Activated CD8-positive, alpha-beta T cell treated with anti-CD3 and anti-CD28 coated beads, Interleukin-2, amount 10 ng/mL, durations not matched to agents 7 days and 5 days (primary cell): ENCODE measurements at regions not wholly inside any gene's neighbourhood (a gene's known extent, or its start where the extent isn't known, plus 50 kb on each side); places are given as distances from the start of the nearest gene placed in this dataset.

Experiments used
- ATAC-seq: fragments of 150-1000 bp; cut with Tn5 transposase; one replicate; pipeline ENCODE4 v1.10.0; 2021; ENCODE audit warnings: moderate library complexity
- CTCF ChIA-PET: fragments of 350-600 bp; sonication (Branson Sonifier 250); formaldehyde crosslinking; loops from one replicate; lab custom pipeline; 2021; ENCODE audit warnings: antibody characterized with exemption; lab: Charles Lee
- POLR2A ChIA-PET: fragments of 350-600 bp; sonication (Branson Sonifier 250); formaldehyde crosslinking; loops from one replicate; lab custom pipeline; 2021; ENCODE audit warnings: antibody characterized with exemption; lab: Charles Lee
- DNase-seq: peaks from one replicate; pipeline ENCODE4 v3.0.0-alpha.2; 2020
- H3K27ac Mint-ChIP-seq: one replicate; pipeline ENCODE4 v1.8.0; 2021; ENCODE audit warnings: mild to moderate bottlenecking, mixed read lengths
- H3K27me3 Mint-ChIP-seq: one replicate; pipeline ENCODE4 v1.8.0; 2021; ENCODE audit warnings: low read depth, mixed read lengths
- H3K36me3 Mint-ChIP-seq: one replicate; pipeline ENCODE4 v1.8.0; 2021; ENCODE audit warnings: low read depth, mixed read lengths
- H3K4me1 Mint-ChIP-seq: one replicate; pipeline ENCODE4 v1.8.0; 2021; ENCODE audit warnings: low read depth, mixed read lengths
- H3K4me3 Mint-ChIP-seq: one replicate; pipeline ENCODE4 v1.8.0; 2021; ENCODE audit warnings: mild to moderate bottlenecking, mixed read lengths
- H3K9me3 Mint-ChIP-seq: one replicate; pipeline ENCODE4 v1.8.0; 2022; ENCODE audit warnings: mixed read lengths; ENCODE audit not compliant: insufficient read depth

DNA sequence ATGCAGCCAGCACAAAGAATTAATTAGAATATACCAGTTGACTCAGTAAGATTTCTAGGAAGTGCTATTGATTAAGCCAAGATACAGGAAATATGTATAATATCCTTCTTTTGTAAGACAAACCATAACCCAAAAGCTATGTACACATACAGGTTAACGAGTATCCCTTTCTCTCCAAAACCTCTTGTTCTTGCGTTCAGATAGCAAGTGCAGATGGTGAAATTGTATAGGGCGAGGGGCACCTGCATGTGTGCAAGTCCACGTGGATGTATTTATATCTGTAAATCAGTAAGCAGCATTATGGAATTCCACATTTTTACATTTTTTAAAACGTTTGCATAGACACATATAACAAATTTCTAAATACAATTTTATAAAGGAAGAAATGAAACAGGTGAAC, 228.6 kb downstream of the TBXT start:
- no peaks in the 10 kb centered on the region for H3K36me3 Mint-ChIP-seq
- CTCF ChIA-PET: no interaction called here
- ATAC-seq: no peak
- H3K27me3 Mint-ChIP-seq: peaks cover 4% of the 10 kb centered on the region
- H3K4me1 Mint-ChIP-seq: no peaks in the 10 kb centered on the region
- H3K4me3 Mint-ChIP-seq: no peak overlapping the region
- H3K9me3 Mint-ChIP-seq: no peaks in the 10 kb centered on the region
- no peak overlapping the region for H3K27ac Mint-ChIP-seq
- POLR2A ChIA-PET: no interaction called here
- DNase-seq: no peak

DNA sequence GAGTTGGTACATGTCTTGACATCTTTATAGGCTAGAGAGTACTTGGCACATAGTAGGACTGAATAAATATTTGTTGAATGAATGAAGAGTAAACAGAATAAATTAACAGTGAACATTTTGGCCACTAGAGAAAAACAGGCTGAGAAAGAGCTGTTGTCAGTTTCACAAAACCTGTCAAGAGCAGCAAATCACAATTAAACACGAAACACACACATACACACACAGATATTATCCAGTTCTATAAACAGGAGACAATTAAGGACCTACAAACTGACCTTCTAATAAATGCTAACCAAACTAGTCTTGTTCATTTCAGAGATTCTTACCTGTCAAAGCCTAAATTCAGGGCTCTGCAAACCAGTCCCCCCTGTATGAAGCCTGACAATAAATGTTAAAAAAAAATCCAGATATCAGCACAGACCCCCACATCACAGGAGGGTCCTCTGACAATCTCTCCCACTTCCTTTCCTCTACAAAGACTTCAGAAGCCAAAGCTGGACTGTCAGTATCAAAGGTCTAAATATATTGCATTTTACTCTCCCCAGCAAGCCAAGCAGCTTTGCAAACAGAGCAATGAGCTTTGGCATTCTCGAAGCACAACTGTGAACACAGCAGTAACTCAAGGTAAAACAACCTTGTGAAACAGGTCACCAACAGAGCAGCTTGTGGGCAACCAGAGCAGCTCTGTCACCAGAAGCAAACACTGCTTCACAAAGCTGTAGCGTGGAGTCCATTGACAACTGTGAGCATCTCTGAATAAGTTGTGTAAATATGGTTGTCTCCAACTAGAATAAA, 229.9 kb downstream of the TBXT start:
- ChIA-PET CTCF (no interaction called here), POLR2A (no interaction called here)

DNA sequence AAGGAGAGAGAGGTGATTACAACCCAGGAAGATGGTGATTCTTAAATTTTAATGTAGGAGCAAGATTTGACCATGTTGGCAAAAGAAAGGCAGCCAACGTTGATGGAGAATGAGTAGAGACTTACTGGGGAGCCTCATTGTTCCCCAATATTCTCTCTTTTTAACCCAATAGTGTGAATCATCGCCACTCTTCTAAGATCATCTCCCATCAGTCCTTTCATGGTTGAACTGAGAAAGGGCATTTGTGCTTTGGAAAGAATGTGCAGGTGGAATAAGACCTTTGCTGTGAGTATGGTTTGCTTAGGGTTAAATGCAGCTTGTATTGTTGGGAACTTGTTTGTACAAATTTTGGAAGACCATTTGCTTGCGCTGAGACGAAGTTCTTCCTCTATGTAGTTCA, 231.0 kb downstream of the TBXT start:
- H3K9me3 Mint-ChIP-seq: no peaks in the 10 kb centered on the region
- H3K36me3 Mint-ChIP-seq: no peaks in the 10 kb centered on the region
- no peak overlapping the region for H3K4me3 Mint-ChIP-seq
- no peak for ATAC-seq
- peaks cover 4% of the 10 kb centered on the region for H3K27me3 Mint-ChIP-seq
- CTCF ChIA-PET: no interaction called here
- H3K27ac Mint-ChIP-seq: no peak overlapping the region
- no peak for DNase-seq
- no peaks in the 10 kb centered on the region for H3K4me1 Mint-ChIP-seq
- POLR2A ChIA-PET: no interaction called here

More for the DNA sequence above, 229.9 kb downstream of the TBXT start:
- H3K9me3 Mint-ChIP-seq: no peaks in the 10 kb centered on the region
- H3K4me1 Mint-ChIP-seq: no peaks in the 10 kb centered on the region
- peaks cover 4% of the 10 kb centered on the region for H3K27me3 Mint-ChIP-seq
- DNase-seq (no peak), ATAC-seq (no peak)
- no peak overlapping the region for H3K27ac Mint-ChIP-seq
- no peaks in the 10 kb centered on the region for H3K36me3 Mint-ChIP-seq
- H3K4me3 Mint-ChIP-seq: no peak overlapping the region

DNA sequence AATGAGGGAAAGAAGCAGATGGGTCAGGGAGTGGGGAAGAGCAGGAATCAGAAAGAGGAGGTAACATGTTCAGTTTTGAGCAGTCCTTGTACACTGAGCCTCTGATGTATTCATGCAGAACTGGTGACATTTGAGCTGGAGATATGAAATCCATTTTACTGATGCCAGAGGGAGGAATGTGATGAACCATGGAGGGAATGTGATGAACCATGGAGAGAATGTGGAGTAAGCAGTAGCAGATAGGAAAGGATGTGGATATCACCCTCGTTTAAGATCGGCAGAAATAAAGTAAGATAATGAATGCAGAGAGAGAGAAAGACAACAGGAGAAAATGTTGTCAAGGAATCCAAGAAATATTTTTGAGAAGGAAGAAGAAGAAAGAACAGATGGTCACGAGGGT, 231.6 kb downstream of the TBXT start:
- H3K4me1 Mint-ChIP-seq: no peaks in the 10 kb centered on the region
- H3K27ac Mint-ChIP-seq: no peak overlapping the region
- H3K9me3 Mint-ChIP-seq: no peaks in the 10 kb centered on the region
- POLR2A ChIA-PET: no interaction called here
- DNase-seq: no peak
- CTCF ChIA-PET: no interaction called here
- no peak for ATAC-seq
- H3K36me3 Mint-ChIP-seq: no peaks in the 10 kb centered on the region
- H3K27me3 Mint-ChIP-seq: peaks cover 4% of the 10 kb centered on the region
- H3K4me3 Mint-ChIP-seq: no peak overlapping the region

DNA sequence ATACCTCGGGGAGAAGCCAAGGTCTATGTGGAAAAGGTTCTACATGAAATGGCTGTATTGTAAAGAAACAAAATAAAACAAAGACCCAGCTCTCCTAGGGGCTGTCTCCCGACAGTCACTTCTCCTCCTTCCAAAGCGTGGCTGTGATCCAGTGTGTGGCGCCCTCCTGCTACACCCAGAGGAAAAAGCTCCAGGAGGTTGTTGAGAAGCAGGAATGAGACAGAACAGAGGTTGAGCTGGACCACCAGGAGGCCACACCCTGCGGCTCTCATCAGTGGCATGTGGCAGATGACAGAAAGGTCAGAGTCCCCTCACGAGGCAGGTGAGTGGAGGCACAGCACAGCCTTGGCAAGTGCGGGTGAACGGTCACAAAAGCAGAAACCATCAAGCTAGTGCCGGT, 236.0 kb downstream of the TBXT start:
- ChIA-PET CTCF (no interaction called here), POLR2A (no interaction called here)
- no peak for ATAC-seq
- no peaks in the 10 kb centered on the region for H3K9me3 Mint-ChIP-seq
- no peak for DNase-seq
- H3K4me3 Mint-ChIP-seq: no peak overlapping the region
- H3K27ac Mint-ChIP-seq: no peak overlapping the region
- no peaks in the 10 kb centered on the region for H3K36me3 Mint-ChIP-seq
- no peaks in the 10 kb centered on the region for H3K4me1 Mint-ChIP-seq
- peaks cover 4% of the 10 kb centered on the region for H3K27me3 Mint-ChIP-seq

DNA sequence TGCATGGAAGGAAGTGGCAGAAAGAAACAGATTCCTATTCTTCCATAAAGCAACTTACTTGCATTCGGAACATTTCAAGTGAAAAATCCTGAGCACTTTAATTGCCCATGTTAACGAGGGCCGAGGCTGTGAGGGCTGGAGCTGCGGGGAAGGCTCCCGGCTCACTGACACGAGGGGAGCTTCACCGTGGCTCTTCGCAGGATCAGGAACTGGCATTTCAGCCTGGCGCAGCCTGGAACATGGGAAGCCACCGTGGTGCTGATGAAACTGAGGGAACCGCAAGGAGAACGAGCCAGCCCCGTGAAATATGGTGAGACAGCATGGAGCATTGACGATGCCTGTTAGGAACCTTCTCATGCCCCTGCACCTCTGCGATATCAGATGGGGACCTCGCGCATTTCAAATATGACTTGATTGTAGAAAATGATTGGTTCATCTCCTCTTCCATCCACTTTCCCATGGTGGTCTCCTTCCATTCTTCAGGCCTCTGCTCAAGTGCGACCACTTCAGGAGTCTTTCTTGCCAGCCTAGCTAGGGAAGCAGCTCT, 236.9 kb downstream of the TBXT start:
- no peaks in the 10 kb centered on the region for H3K4me1 Mint-ChIP-seq

DNA sequence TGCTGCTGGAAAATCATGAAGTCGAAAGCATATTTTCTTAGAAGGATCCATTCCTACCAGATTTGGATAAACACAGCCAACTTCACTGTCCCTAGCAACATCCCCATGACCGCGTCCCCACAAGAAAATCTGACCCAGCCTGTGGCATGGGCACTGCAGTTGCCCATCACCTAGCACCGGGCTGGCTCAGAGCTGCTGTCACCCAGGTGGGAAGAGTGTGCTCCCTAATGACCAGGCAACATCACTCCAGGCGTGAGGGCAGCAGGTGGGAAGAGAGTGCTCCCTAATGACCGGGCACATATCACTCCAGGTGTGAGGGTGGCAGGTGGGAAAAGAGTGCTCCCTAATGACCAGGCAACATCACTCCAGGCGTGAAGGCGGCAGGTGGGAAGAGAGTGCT, 238.0 kb downstream of the TBXT start:
- H3K4me3 Mint-ChIP-seq: no peak overlapping the region
- no peaks in the 10 kb centered on the region for H3K4me1 Mint-ChIP-seq
- H3K27ac Mint-ChIP-seq: no peak overlapping the region
- DNase-seq: no peak
- no peak for ATAC-seq
- POLR2A ChIA-PET: no interaction called here
- CTCF ChIA-PET: no interaction called here
- H3K9me3 Mint-ChIP-seq: no peaks in the 10 kb centered on the region
- H3K36me3 Mint-ChIP-seq: no peaks in the 10 kb centered on the region
- H3K27me3 Mint-ChIP-seq: no peaks in the 10 kb centered on the region

More for the DNA sequence above, 236.9 kb downstream of the TBXT start:
- ChIA-PET POLR2A (no interaction called here), CTCF (no interaction called here)
- H3K9me3 Mint-ChIP-seq: no peaks in the 10 kb centered on the region
- DNase-seq (no peak), ATAC-seq (no peak)
- H3K27me3 Mint-ChIP-seq: peaks cover 4% of the 10 kb centered on the region
- H3K4me3 Mint-ChIP-seq: no peak overlapping the region
- no peaks in the 10 kb centered on the region for H3K36me3 Mint-ChIP-seq
- H3K27ac Mint-ChIP-seq: no peak overlapping the region

DNA sequence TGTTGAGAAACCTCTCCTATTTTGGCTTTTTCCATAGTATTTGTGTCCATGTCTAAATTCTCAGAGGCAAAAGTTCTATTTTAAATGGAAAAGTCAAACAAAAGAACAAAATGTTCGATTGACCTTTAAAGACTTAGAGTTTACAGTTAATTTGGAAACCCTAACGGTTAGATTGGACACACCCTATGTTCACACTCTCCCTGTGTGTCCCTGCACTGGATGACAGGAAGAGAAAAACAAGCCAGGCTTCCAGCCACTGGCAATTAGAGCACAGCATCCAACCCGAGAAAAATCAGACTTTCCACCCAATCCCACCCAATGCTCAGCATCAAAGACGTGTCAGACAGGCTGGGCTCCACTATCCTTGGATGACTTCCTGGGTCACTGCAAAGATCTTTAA, 241.3 kb downstream of the TBXT start:
- Mint-ChIP-seq H3K4me3 (no peak overlapping the region), H3K9me3 (no peaks in the 10 kb centered on the region), H3K4me1 (no peaks in the 10 kb centered on the region), H3K27ac (no peak overlapping the region), H3K36me3 (no peaks in the 10 kb centered on the region), H3K27me3 (no peaks in the 10 kb centered on the region)
- POLR2A ChIA-PET: no interaction called here
- ATAC-seq (no peak), DNase-seq (no peak)
- CTCF ChIA-PET: no interaction called here

DNA sequence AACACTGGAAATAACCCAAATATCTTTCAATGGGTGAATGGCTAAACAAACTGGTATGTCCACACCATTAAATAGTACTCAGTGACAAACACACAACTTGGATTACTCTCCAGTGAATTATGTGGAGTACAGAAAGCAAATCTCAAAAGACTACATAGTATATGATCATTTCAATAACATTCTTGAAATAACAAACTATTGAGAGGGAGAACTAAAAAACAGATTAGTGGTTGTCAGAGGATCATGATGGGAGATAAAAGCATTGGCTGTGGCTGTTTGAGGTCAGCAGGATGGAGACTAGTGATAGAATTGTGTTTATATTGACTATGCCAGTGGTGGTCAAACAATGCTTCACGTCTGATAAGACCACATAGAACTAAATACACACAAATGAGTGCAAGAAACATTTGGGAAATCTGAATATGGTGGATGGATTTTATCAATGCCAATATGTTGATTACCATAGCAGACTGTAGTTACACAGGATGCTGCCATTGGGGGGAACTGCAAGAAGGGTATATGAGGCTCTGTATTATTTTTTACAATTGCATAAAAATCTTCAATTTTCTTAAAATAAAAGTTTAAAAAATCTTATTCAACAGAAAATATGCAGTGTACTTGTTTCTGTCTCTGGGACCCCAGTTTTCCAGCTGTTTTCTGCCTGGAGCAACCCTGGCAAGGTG, 242.0 kb downstream of the TBXT start:
- ChIA-PET CTCF (no interaction called here), POLR2A (no interaction called here)
- H3K9me3 Mint-ChIP-seq: no peaks in the 10 kb centered on the region
- H3K4me3 Mint-ChIP-seq: no peak overlapping the region
- ATAC-seq (no peak), DNase-seq (no peak)
- H3K27ac Mint-ChIP-seq: no peak overlapping the region
- H3K4me1 Mint-ChIP-seq: no peaks in the 10 kb centered on the region
- H3K36me3 Mint-ChIP-seq: no peaks in the 10 kb centered on the region
- no peaks in the 10 kb centered on the region for H3K27me3 Mint-ChIP-seq

DNA sequence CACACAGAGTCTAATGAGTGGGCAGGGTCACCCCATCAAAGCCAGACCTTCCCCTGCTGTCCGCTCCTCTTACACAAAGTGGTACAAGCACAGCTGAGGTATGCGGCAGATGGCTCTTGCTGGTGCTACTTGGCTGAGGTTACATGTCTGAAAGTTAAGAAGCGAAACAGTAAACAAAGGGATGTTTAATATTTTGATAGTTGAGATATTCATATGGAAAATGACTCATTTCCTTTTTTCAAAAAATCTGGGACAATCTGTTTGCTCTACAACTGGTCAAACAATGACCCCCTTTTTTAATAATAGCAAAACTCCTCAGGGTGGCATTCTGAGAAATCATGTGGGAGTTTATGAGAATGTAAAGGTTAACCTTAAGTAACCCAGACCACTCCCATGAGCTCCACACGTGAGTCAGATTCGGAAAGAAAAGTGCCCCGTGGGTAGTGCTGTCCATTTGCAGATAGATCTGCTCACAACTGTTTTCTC, 245.3 kb downstream of the TBXT start:
- Mint-ChIP-seq H3K4me3 (no peak overlapping the region), H3K36me3 (no peaks in the 10 kb centered on the region), H3K27ac (no peak overlapping the region), H3K4me1 (no peaks in the 10 kb centered on the region), H3K27me3 (no peaks in the 10 kb centered on the region), H3K9me3 (no peaks in the 10 kb centered on the region)
- ATAC-seq: no peak
- CTCF ChIA-PET: no interaction called here
- no peak for DNase-seq
- POLR2A ChIA-PET: no interaction called here

DNA sequence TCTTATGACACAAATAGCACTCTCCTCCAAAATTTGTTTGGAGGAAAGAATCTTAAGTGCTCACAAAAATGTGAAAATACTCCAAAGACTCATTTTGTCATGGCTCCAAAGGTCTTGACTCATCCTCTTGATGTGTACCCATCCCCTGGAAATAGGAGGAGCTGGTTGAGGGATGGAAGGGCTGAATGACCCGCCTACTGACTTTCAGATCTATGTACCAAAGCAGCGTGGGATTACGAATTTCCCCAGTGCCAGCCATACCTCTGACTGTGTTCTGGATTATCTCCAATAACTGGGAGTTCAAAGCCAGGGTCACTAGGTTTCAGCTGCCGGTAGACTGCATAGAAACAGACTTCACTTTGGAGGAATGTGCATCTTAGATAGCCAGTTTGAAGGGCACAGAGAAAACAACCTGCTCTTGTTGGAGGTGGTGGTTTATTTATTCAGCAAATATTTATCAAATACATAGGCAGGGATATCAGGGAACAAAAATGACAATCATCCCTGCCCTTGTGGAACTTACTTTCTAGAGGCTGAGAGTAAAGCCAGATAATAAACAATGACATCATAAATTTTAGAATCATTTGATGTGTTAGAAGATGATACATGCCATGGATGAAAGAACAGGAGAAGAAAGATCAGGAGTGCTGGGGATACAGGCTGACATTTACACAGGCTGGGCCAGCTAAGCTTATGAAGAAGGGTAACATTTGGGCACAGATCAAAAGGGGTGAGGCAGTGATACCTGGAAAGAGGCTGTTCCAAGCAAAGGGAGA, 246.6 kb downstream of the TBXT start:
- Mint-ChIP-seq H3K27ac (no peak overlapping the region), H3K9me3 (no peaks in the 10 kb centered on the region), H3K4me1 (no peaks in the 10 kb centered on the region), H3K27me3 (no peaks in the 10 kb centered on the region), H3K4me3 (no peak overlapping the region), H3K36me3 (no peaks in the 10 kb centered on the region)
- DNase-seq (no peak), ATAC-seq (no peak)
- CTCF ChIA-PET: no interaction called here
- POLR2A ChIA-PET: no interaction called here

DNA sequence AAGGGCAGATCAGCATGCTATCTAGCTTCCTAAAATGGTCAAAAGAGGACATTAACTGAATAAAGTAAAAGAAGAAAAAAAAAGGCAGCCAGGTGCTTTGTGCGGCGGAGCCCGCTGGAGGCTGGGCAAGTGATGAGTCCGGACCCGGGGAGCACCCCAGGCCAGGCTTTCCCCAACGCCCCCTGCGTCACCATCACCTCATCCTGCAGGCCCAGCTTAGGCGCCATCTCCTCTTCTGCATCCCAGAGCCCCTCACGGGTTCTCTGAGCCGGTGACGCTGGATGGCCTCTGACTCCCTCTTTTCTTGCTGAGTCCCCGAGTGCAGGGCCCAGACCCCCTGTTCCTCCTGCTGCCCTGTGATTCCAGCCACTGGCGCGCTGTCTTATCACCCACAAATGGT, 250.1 kb downstream of the TBXT start:
- ATAC-seq (no peak), DNase-seq (no peak)
- Mint-ChIP-seq H3K27ac (no peak overlapping the region), H3K36me3 (no peaks in the 10 kb centered on the region), H3K9me3 (no peaks in the 10 kb centered on the region), H3K4me1 (no peaks in the 10 kb centered on the region), H3K27me3 (no peaks in the 10 kb centered on the region), H3K4me3 (no peak overlapping the region)
- ChIA-PET POLR2A (no interaction called here), CTCF (no interaction called here)
